Osteoblast (primary cell): ENCODE measurements at regions not wholly inside any gene's neighbourhood (a gene's known extent, or its start where the extent isn't known, plus 50 kb on each side); places are given as distances from the start of the nearest gene placed in this dataset.

Experiments
- DNase-seq: peaks from one replicate; pipeline ENCODE4 v3.0.0; 2011; ENCODE audit warnings: low spot score, mixed read lengths; ENCODE audit not compliant: insufficient read length; ENCODE audit errors: missing footprints
- H2AFZ ChIP-seq: 2 replicates; pipeline ENCODE4 v1.6.0; 2011; ENCODE audit warnings: mild to moderate bottlenecking, low read length
- H3K27ac ChIP-seq: 2 replicates; pipeline ENCODE4 v1.5.1; 2011; ENCODE audit warnings: mild to moderate bottlenecking, low read depth, low read length, moderate library complexity
- H3K27me3 ChIP-seq: 2 replicates; pipeline ENCODE4 v1.6.0; 2012; ENCODE audit warnings: mild to moderate bottlenecking, control low read depth, inconsistent platforms, low read length, moderate library complexity; ENCODE audit not compliant: insufficient read depth
- H3K36me3 ChIP-seq: 2 replicates; pipeline ENCODE4 v1.5.1; 2011; ENCODE audit warnings: mild to moderate bottlenecking, low read length, control low read depth, moderate library complexity; ENCODE audit not compliant: insufficient read depth
- H3K4me1 ChIP-seq: 2 replicates; pipeline ENCODE4 v1.5.1; 2011; ENCODE audit warnings: mild to moderate bottlenecking, low read length, control low read depth, moderate library complexity; ENCODE audit not compliant: insufficient read depth
- H3K4me2 ChIP-seq: 2 replicates; pipeline ENCODE4 v1.6.0; 2011; ENCODE audit warnings: mild to moderate bottlenecking, low read length; ENCODE audit not compliant: insufficient read depth
- H3K4me3 ChIP-seq: fragments of 200-600 bp; sonication (generic); 3 replicates; pipeline ENCODE4 v1.5.1; 2012; ENCODE audit warnings: mild to moderate bottlenecking, low read length, inconsistent platforms; ENCODE audit not compliant: insufficient read depth
- H3K79me2 ChIP-seq: 2 replicates; pipeline ENCODE4 v1.6.0; 2012; ENCODE audit warnings: mild to moderate bottlenecking, low read length, control low read depth, inconsistent platforms; ENCODE audit not compliant: insufficient read depth
- H3K9me3 ChIP-seq: 2 replicates; pipeline ENCODE4 v1.5.1; 2011; ENCODE audit warnings: low read depth, low read length, control low read depth
- H4K20me1 ChIP-seq: 2 replicates; pipeline ENCODE4 v1.6.0; 2012; ENCODE audit warnings: mild to moderate bottlenecking, low read length, control low read depth; ENCODE audit not compliant: insufficient read depth
- CTCF ChIP-seq: IDR thresholded peaks from 2 replicates; pipeline ENCODE4 v1.5.1; 2011; ENCODE audit warnings: mild to moderate bottlenecking, low read depth, low read length, moderate library complexity; ENCODE audit errors: extremely low read depth

GRCh38 chr20:56776345-56776744, 147.2 kb downstream of the TFAP2C start:
- Histone ChIP-seq H2AFZ (no peak overlapping the region), H3K36me3 (no peaks in the 10 kb centered on the region), H4K20me1 (no peaks in the 10 kb centered on the region), H3K4me1 (peaks cover 24% of the 10 kb centered on the region), H3K9me3 (no peaks in the 10 kb centered on the region), H3K79me2 (no peaks in the 10 kb centered on the region), H3K27ac (no peak overlapping the region), H3K27me3 (peaks cover 4% of the 10 kb centered on the region), H3K4me2 (no peak overlapping the region), H3K4me3 (no peak overlapping the region)
- no peak for DNase-seq
- TF ChIP-seq CTCF: no peak

GRCh38 chr20:56778765-56779195, 149.7 kb downstream of the TFAP2C start:
- Histone ChIP-seq H3K4me2 (peak overlapping the region; percentile 37), H2AFZ (no peak overlapping the region), H3K79me2 (no peaks in the 10 kb centered on the region), H3K4me3 (no peak overlapping the region), H3K4me1 (peaks cover 24% of the 10 kb centered on the region), H3K36me3 (no peaks in the 10 kb centered on the region), H3K27ac (no peak overlapping the region), H3K27me3 (peaks cover 4% of the 10 kb centered on the region), H3K9me3 (no peaks in the 10 kb centered on the region), H4K20me1 (no peaks in the 10 kb centered on the region)
- TF ChIP-seq CTCF: no peak
- peak; percentile 87 for DNase-seq

GRCh38 chr20:56779452-56780143, 150.5 kb downstream of the TFAP2C start:
- Histone ChIP-seq H3K27me3 (peaks cover 4% of the 10 kb centered on the region), H4K20me1 (no peaks in the 10 kb centered on the region), H3K9me3 (no peaks in the 10 kb centered on the region), H3K4me3 (no peak overlapping the region), H3K79me2 (no peaks in the 10 kb centered on the region), H3K36me3 (no peaks in the 10 kb centered on the region), H3K4me2 (no peak overlapping the region), H3K4me1 (peaks cover 24% of the 10 kb centered on the region), H2AFZ (no peak overlapping the region), H3K27ac (no peak overlapping the region)
- TF ChIP-seq CTCF: no peak
- no peak for DNase-seq

- no peak overlapping the region for H3K27ac ChIP-seq
- H3K36me3 ChIP-seq: no peaks in the 10 kb centered on the region
- peaks cover 24% of the 10 kb centered on the region for H3K4me1 ChIP-seq
- no peak for TF ChIP-seq CTCF
- DNase-seq: no peak
- H3K4me2 ChIP-seq: peak overlapping the region; percentile 60
- H4K20me1 ChIP-seq: no peaks in the 10 kb centered on the region
- H3K79me2 ChIP-seq: no peaks in the 10 kb centered on the region
- H3K27me3 ChIP-seq: peaks cover 4% of the 10 kb centered on the region
- no peak overlapping the region for H2AFZ ChIP-seq
- no peaks in the 10 kb centered on the region for H3K9me3 ChIP-seq
- H3K4me3 ChIP-seq: no peak overlapping the region
Measured at GRCh38 chr20:56780266-56780665, 151.2 kb downstream of the TFAP2C start.
